Hepatocyte (in vitro differentiated cells): ENCODE measurements at regions not wholly inside any gene's neighbourhood (a gene's known extent, or its start where the extent isn't known, plus 50 kb on each side); places are given as distances from the start of the nearest gene placed in this dataset.

Experiments
- DNase-seq: peaks from one replicate; pipeline ENCODE4 v3.0.0-alpha.2; 2016; ENCODE audit warnings: low spot score
- H2AFZ ChIP-seq: fragments of 200-600 bp; sonication (generic); 2 replicates; pipeline ENCODE4 v1.6.0; 2016; ENCODE audit warnings: antibody characterized with exemption, mild to moderate bottlenecking
- H3K27ac ChIP-seq: fragments of 200-600 bp; sonication (generic); 2 replicates; pipeline ENCODE4 v1.5.1; 2016; ENCODE audit warnings: mild to moderate bottlenecking
- H3K27me3 ChIP-seq: fragments of 200-600 bp; sonication (generic); 2 replicates; pipeline ENCODE4 v1.6.1; 2016
- H3K36me3 ChIP-seq: fragments of 200-600 bp; sonication (generic); replicated peaks from 2 replicates; pipeline ENCODE4 v1.5.1; 2016; ENCODE audit warnings: low read depth; ENCODE audit not compliant: insufficient read depth
- H3K4me1 ChIP-seq: fragments of 200-600 bp; sonication (generic); 2 replicates; pipeline ENCODE4 v1.5.1; 2016; ENCODE audit warnings: mild to moderate bottlenecking, moderate library complexity; ENCODE audit not compliant: insufficient read depth
- H3K4me2 ChIP-seq: fragments of 200-600 bp; sonication (generic); 2 replicates; pipeline ENCODE4 v1.6.0; 2016
- H3K4me3 ChIP-seq: fragments of 200-600 bp; sonication (generic); 2 replicates; pipeline ENCODE4 v1.5.1; 2016; ENCODE audit warnings: mild to moderate bottlenecking
- H3K79me2 ChIP-seq: fragments of 200-600 bp; sonication (generic); 2 replicates; pipeline ENCODE4 v1.6.0; 2017; ENCODE audit warnings: mild to moderate bottlenecking
- H3K9me2 ChIP-seq: fragments of 200-600 bp; sonication (generic); replicated peaks from 2 replicates; pipeline ENCODE4 v1.6.0; 2017; ENCODE audit warnings: mild to moderate bottlenecking; ENCODE audit not compliant: insufficient read depth
- H3K9me3 ChIP-seq: fragments of 200-600 bp; sonication (generic); 2 replicates; pipeline ENCODE4 v1.5.1; 2016; ENCODE audit warnings: low read depth, mild to moderate bottlenecking
- H4K20me1 ChIP-seq: fragments of 200-600 bp; sonication (generic); 2 replicates; pipeline ENCODE4 v1.6.0; 2016; ENCODE audit warnings: mild to moderate bottlenecking; ENCODE audit not compliant: insufficient read depth, poor library complexity, severe bottlenecking
- EZH2 ChIP-seq: fragments of 200-600 bp; sonication (generic); IDR thresholded peaks from 2 replicates; pipeline ENCODE4 v1.6.1; 2016; ENCODE audit warnings: antibody characterized with exemption, mild to moderate bottlenecking, borderline replicate concordance
- EZH2phosphoT487 ChIP-seq: fragments of 200-600 bp; sonication (generic); IDR thresholded peaks from one replicate; pipeline ENCODE4 v1.6.1; 2018; ENCODE audit warnings: antibody characterized with exemption, mild to moderate bottlenecking, low read depth, moderate library complexity; ENCODE audit not compliant: unreplicated experiment, severe bottlenecking
- WGBS: methylation state at CpG from one replicate; pipeline ENCODE4 v1.1.6; 2016; ENCODE audit warnings: low lambda C conversion rate; ENCODE audit errors: missing lambda C conversion rate; 5-methylcytosine and 5-hydroxymethylcytosine counted together
- TF ChIP-seq, protein P1 (sequence below): fragments of 200-600 bp; sonication (generic); IDR thresholded peaks from 2 replicates; pipeline ENCODE4 v1.5.1; 2016; ENCODE audit warnings: antibody characterized with exemption, mild to moderate bottlenecking; ENCODE audit not compliant: poor library complexity

DNA sequence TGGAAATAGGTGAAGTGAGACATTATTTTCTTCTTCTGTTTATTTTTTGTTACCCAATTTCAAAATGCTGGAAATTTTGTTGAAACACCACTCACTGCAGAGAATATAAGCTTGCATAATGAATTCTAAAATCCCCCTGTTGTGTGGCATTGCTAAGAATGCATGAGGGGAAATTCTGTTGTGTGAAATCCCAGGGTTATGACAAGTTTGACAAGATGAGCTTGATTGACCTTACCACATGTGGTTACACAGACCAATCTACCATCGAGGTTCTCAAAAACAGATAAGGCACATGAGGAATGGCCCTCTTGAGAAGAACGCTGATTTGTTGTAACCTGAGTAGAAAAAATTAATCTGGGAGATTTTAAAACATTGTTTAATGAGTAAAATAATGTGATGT is 261.6 kb upstream of the MMADHC start:
- Histone ChIP-seq H3K27me3 (no peaks in the 10 kb centered on the region), H3K4me1 (no peaks in the 10 kb centered on the region), H3K4me3 (no peak overlapping the region), H3K9me2 (no peaks in the 10 kb centered on the region), H4K20me1 (no peaks in the 10 kb centered on the region), H3K79me2 (no peaks in the 10 kb centered on the region), H2AFZ (no peak overlapping the region), H3K4me2 (no peak overlapping the region), H3K27ac (no peak overlapping the region), H3K36me3 (no peaks in the 10 kb centered on the region), H3K9me3 (no peaks in the 10 kb centered on the region)
- WGBS: 83% methylated on average over 2 of the region's 2 CpGs
- DNase-seq: no peak
- TF ChIP-seq, protein P1, sequence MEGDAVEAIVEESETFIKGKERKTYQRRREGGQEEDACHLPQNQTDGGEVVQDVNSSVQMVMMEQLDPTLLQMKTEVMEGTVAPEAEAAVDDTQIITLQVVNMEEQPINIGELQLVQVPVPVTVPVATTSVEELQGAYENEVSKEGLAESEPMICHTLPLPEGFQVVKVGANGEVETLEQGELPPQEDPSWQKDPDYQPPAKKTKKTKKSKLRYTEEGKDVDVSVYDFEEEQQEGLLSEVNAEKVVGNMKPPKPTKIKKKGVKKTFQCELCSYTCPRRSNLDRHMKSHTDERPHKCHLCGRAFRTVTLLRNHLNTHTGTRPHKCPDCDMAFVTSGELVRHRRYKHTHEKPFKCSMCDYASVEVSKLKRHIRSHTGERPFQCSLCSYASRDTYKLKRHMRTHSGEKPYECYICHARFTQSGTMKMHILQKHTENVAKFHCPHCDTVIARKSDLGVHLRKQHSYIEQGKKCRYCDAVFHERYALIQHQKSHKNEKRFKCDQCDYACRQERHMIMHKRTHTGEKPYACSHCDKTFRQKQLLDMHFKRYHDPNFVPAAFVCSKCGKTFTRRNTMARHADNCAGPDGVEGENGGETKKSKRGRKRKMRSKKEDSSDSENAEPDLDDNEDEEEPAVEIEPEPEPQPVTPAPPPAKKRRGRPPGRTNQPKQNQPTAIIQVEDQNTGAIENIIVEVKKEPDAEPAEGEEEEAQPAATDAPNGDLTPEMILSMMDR: no peak
- TF ChIP-seq EZH2phosphoT487 (no peak), EZH2 (no peak)

DNA sequence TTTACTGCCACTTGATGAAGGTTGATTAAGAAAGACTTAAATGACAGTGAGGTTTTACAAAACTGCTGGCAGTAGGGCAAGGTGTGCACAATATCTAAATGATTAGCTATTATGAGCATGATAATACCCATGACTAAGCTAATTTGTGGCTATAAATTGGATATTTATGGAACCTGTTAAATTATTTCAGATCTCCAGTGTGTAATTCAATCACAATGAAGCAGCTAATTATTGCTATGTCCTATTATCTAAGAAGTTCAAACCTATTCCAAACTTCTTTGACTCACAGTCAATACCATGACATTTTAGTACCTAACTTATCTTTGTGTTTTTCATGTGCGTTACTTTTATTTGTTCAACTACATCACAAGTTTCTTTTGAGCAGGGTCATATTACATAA is 253.8 kb upstream of the MMADHC start:
- Histone ChIP-seq H3K4me3 (no peak overlapping the region), H3K9me3 (no peaks in the 10 kb centered on the region), H4K20me1 (no peaks in the 10 kb centered on the region), H3K36me3 (no peaks in the 10 kb centered on the region), H3K27ac (no peak overlapping the region), H3K9me2 (no peaks in the 10 kb centered on the region), H3K27me3 (no peaks in the 10 kb centered on the region), H3K79me2 (no peaks in the 10 kb centered on the region), H3K4me2 (no peak overlapping the region), H2AFZ (no peak overlapping the region), H3K4me1 (no peaks in the 10 kb centered on the region)
- WGBS: 50% methylated on average over 1 of the region's 1 CpG
- TF ChIP-seq, protein P1: no peak
- no peak for TF ChIP-seq EZH2
- no peak for TF ChIP-seq EZH2phosphoT487
- DNase-seq: no peak

DNA sequence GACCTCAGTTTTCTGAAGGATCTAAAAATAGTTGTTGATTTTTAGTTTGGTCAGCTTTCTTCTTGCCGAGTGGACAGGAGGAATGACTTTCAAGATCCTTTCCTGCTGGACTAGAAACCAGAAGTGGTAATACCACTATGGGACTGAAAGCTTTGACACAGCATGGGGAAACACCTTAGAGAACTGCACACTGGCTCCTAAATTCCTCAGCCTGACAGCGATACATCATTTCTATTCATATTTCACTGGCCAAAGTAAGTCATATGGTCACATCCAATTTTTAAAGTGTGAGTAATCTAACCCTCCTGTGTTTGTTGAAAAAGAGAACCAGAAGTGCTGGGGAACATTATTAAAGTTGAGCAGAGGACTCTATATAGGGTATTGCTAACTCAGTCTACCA is 244.7 kb upstream of the MMADHC start:
- WGBS: 95% methylated on average over 2 of the region's 2 CpGs
- H3K4me2 ChIP-seq: no peak overlapping the region
- TF ChIP-seq, protein P1: no peak
- no peak for TF ChIP-seq EZH2
- no peak for TF ChIP-seq EZH2phosphoT487

More for the DNA sequence above, 244.7 kb upstream of the MMADHC start:
- H3K9me2 ChIP-seq: no peaks in the 10 kb centered on the region
- no peaks in the 10 kb centered on the region for H3K4me1 ChIP-seq
- H3K79me2 ChIP-seq: no peaks in the 10 kb centered on the region
- no peaks in the 10 kb centered on the region for H3K9me3 ChIP-seq
- no peak overlapping the region for H3K27ac ChIP-seq
- no peak for DNase-seq
- H3K4me3 ChIP-seq: no peak overlapping the region
- H2AFZ ChIP-seq: no peak overlapping the region
- no peaks in the 10 kb centered on the region for H3K27me3 ChIP-seq
- H3K36me3 ChIP-seq: no peaks in the 10 kb centered on the region
- H4K20me1 ChIP-seq: no peaks in the 10 kb centered on the region
